Activated CD4-positive, alpha-beta T cell treated with anti-CD3 and anti-CD28 coated beads, Interleukin-2, amount 10 ng/mL, durations not matched to agents 24 days and 14 days (primary cell): ENCODE measurements at regions not wholly inside any gene's neighbourhood (a gene's known extent, or its start where the extent isn't known, plus 50 kb on each side); places are given as distances from the start of the nearest gene placed in this dataset.

ENCODE experiments used
- DNase-seq: peaks from one replicate; pipeline ENCODE4 v3.0.0; 2022
- H3K27ac Mint-ChIP-seq: one replicate; pipeline ENCODE4 v1.8.0; 2022; ENCODE audit warnings: mild to moderate bottlenecking, mixed read lengths
- H3K27me3 Mint-ChIP-seq: one replicate; pipeline ENCODE4 v1.8.0; 2022; ENCODE audit warnings: mixed read lengths
- H3K36me3 Mint-ChIP-seq: one replicate; pipeline ENCODE4 v1.8.0; 2022; ENCODE audit warnings: low read depth, mild to moderate bottlenecking, mixed read lengths
- H3K4me1 Mint-ChIP-seq: one replicate; pipeline ENCODE4 v1.8.0; 2021; ENCODE audit warnings: mixed read lengths
- H3K4me3 Mint-ChIP-seq: one replicate; pipeline ENCODE4 v1.8.0; 2022; ENCODE audit warnings: mild to moderate bottlenecking, moderate library complexity, mixed read lengths
- H3K9me3 Mint-ChIP-seq: one replicate; pipeline ENCODE4 v1.8.0; 2021; ENCODE audit warnings: mixed read lengths
- intact Hi-C: fragments of 100-400 bp; cut with micrococcal nuclease; formaldehyde crosslinking; loops from one replicate; pipeline ENCODE4 v1.15.1; 2023

GRCh38 chr16:85508388-85508787 lies 104.7 kb upstream of the GSE1 start:
- no peak overlapping the region for H3K27ac Mint-ChIP-seq
- intact Hi-C loops: no loop called here
- H3K4me1 Mint-ChIP-seq: no peaks in the 10 kb centered on the region
- DNase-seq: no peak
- no peaks in the 10 kb centered on the region for H3K36me3 Mint-ChIP-seq
- no peak overlapping the region for H3K4me3 Mint-ChIP-seq
- H3K27me3 Mint-ChIP-seq: no peaks in the 10 kb centered on the region
- H3K9me3 Mint-ChIP-seq: no peaks in the 10 kb centered on the region

- intact Hi-C loops: no loop called here
- H3K27ac Mint-ChIP-seq: no peak overlapping the region
- H3K27me3 Mint-ChIP-seq: no peaks in the 10 kb centered on the region
- H3K4me1 Mint-ChIP-seq: no peaks in the 10 kb centered on the region
- H3K4me3 Mint-ChIP-seq: no peak overlapping the region
- no peaks in the 10 kb centered on the region for H3K36me3 Mint-ChIP-seq
- no peak for DNase-seq
- H3K9me3 Mint-ChIP-seq: no peaks in the 10 kb centered on the region
Measured at GRCh38 chr16:85508993-85509392, 104.1 kb upstream of the GSE1 start.

- intact Hi-C loops: no loop called here
- no peak for DNase-seq
- H3K4me1 Mint-ChIP-seq: no peaks in the 10 kb centered on the region
- no peaks in the 10 kb centered on the region for H3K27me3 Mint-ChIP-seq
- no peak overlapping the region for H3K27ac Mint-ChIP-seq
- H3K4me3 Mint-ChIP-seq: no peak overlapping the region
- no peaks in the 10 kb centered on the region for H3K36me3 Mint-ChIP-seq
- no peaks in the 10 kb centered on the region for H3K9me3 Mint-ChIP-seq
Measured at GRCh38 chr16:85510041-85510659, 103.0 kb upstream of the GSE1 start.

GRCh38 chr16:85511938-85512807 lies 100.9 kb upstream of the GSE1 start:
- H3K9me3 Mint-ChIP-seq: no peaks in the 10 kb centered on the region
- H3K4me3 Mint-ChIP-seq: no peak overlapping the region
- no peaks in the 10 kb centered on the region for H3K27me3 Mint-ChIP-seq
- no peaks in the 10 kb centered on the region for H3K4me1 Mint-ChIP-seq
- intact Hi-C loops: no loop called here
- no peaks in the 10 kb centered on the region for H3K36me3 Mint-ChIP-seq
- no peak for DNase-seq
- no peak overlapping the region for H3K27ac Mint-ChIP-seq

- Mint-ChIP-seq H3K9me3 (no peaks in the 10 kb centered on the region), H3K4me3 (no peak overlapping the region), H3K4me1 (no peaks in the 10 kb centered on the region), H3K36me3 (no peaks in the 10 kb centered on the region), H3K27me3 (no peaks in the 10 kb centered on the region), H3K27ac (no peak overlapping the region)
- intact Hi-C loops: no loop called here
- DNase-seq: no peak
Measured at GRCh38 chr16:85512808-85513115, 100.4 kb upstream of the GSE1 start.

- H3K4me1 Mint-ChIP-seq: no peaks in the 10 kb centered on the region
- H3K27me3 Mint-ChIP-seq: no peaks in the 10 kb centered on the region
Measured at GRCh38 chr16:85513180-85513579, 99.9 kb upstream of the GSE1 start.

GRCh38 chr16:85513649-85514048 lies 99.5 kb upstream of the GSE1 start:
- Mint-ChIP-seq H3K9me3 (no peaks in the 10 kb centered on the region), H3K36me3 (no peaks in the 10 kb centered on the region), H3K4me1 (no peaks in the 10 kb centered on the region), H3K4me3 (no peak overlapping the region), H3K27me3 (no peaks in the 10 kb centered on the region), H3K27ac (no peak overlapping the region)
- no peak for DNase-seq
- intact Hi-C loops: no loop called here

More at GRCh38 chr16:85513180-85513579, 99.9 kb upstream of the GSE1 start:
- no peak overlapping the region for H3K27ac Mint-ChIP-seq
- DNase-seq: no peak
- intact Hi-C loops: no loop called here
- H3K4me3 Mint-ChIP-seq: no peak overlapping the region
- H3K9me3 Mint-ChIP-seq: no peaks in the 10 kb centered on the region
- no peaks in the 10 kb centered on the region for H3K36me3 Mint-ChIP-seq

GRCh38 chr16:85514295-85514597 lies 98.9 kb upstream of the GSE1 start:
- Mint-ChIP-seq H3K4me1 (no peaks in the 10 kb centered on the region), H3K27ac (no peak overlapping the region), H3K4me3 (no peak overlapping the region), H3K27me3 (no peaks in the 10 kb centered on the region), H3K9me3 (peaks cover 4% of the 10 kb centered on the region), H3K36me3 (no peaks in the 10 kb centered on the region)
- DNase-seq: no peak
- intact Hi-C loops: no loop called here

GRCh38 chr16:85514598-85515318 lies 98.4 kb upstream of the GSE1 start:
- H3K4me1 Mint-ChIP-seq: no peaks in the 10 kb centered on the region
- peaks cover 2% of the 10 kb centered on the region for H3K27me3 Mint-ChIP-seq
- no peaks in the 10 kb centered on the region for H3K36me3 Mint-ChIP-seq
- H3K4me3 Mint-ChIP-seq: no peak overlapping the region
- no peak for DNase-seq
- intact Hi-C loops: no loop called here
- H3K27ac Mint-ChIP-seq: no peak overlapping the region
- peaks cover 9% of the 10 kb centered on the region for H3K9me3 Mint-ChIP-seq

- Mint-ChIP-seq H3K36me3 (no peaks in the 10 kb centered on the region), H3K27me3 (peaks cover 2% of the 10 kb centered on the region), H3K4me1 (no peaks in the 10 kb centered on the region), H3K9me3 (peaks cover 9% of the 10 kb centered on the region), H3K27ac (no peak overlapping the region), H3K4me3 (no peak overlapping the region)
- no peak for DNase-seq
- intact Hi-C loops: no loop called here
Measured at GRCh38 chr16:85515319-85515745, 97.8 kb upstream of the GSE1 start.

- H3K4me3 Mint-ChIP-seq: no peak overlapping the region
- H3K27me3 Mint-ChIP-seq: peaks cover 2% of the 10 kb centered on the region
- H3K27ac Mint-ChIP-seq: no peak overlapping the region
- DNase-seq: no peak
- H3K4me1 Mint-ChIP-seq: no peaks in the 10 kb centered on the region
- no peaks in the 10 kb centered on the region for H3K36me3 Mint-ChIP-seq
- peaks cover 9% of the 10 kb centered on the region for H3K9me3 Mint-ChIP-seq
- intact Hi-C loops: no loop called here
Measured at GRCh38 chr16:85515830-85516397, 97.2 kb upstream of the GSE1 start.

GRCh38 chr16:85517154-85517553 lies 96.0 kb upstream of the GSE1 start:
- H3K9me3 Mint-ChIP-seq: peaks cover 9% of the 10 kb centered on the region
- no peak for DNase-seq
- H3K27me3 Mint-ChIP-seq: peaks cover 2% of the 10 kb centered on the region
- H3K27ac Mint-ChIP-seq: no peak overlapping the region
- no peak overlapping the region for H3K4me3 Mint-ChIP-seq
- intact Hi-C loops: no loop called here
- H3K4me1 Mint-ChIP-seq: no peaks in the 10 kb centered on the region
- no peaks in the 10 kb centered on the region for H3K36me3 Mint-ChIP-seq

- Mint-ChIP-seq H3K4me1 (no peaks in the 10 kb centered on the region), H3K4me3 (no peak overlapping the region), H3K36me3 (no peaks in the 10 kb centered on the region), H3K27ac (no peak overlapping the region), H3K9me3 (peaks cover 9% of the 10 kb centered on the region), H3K27me3 (peaks cover 2% of the 10 kb centered on the region)
- no peak for DNase-seq
- intact Hi-C loops: no loop called here
Measured at GRCh38 chr16:85517563-85518179, 95.5 kb upstream of the GSE1 start.
